HUES64 (cell line): ENCODE measurements at regions not wholly inside any gene's neighbourhood (a gene's known extent, or its start where the extent isn't known, plus 50 kb on each side); places are given as distances from the start of the nearest gene placed in this dataset.
"Not testable (repeated sequence)": the region's sequence is repeated elsewhere in the genome, so short reads cannot be mapped to it uniquely, and the experiment has no call there.

Experiments
- H3K27ac ChIP-seq: 2 replicates; pipeline ENCODE4 v1.7.0; 2013; ENCODE audit warnings: low read depth, low read length, inconsistent platforms
- H3K27me3 ChIP-seq: 2 replicates; pipeline ENCODE4 v1.6.1; 2013; ENCODE audit warnings: mild to moderate bottlenecking, low read length; ENCODE audit not compliant: insufficient read depth
- H3K36me3 ChIP-seq: 2 replicates; pipeline ENCODE4 v1.6.1; 2013; ENCODE audit warnings: mild to moderate bottlenecking, low read length; ENCODE audit not compliant: insufficient read depth
- H3K4me1 ChIP-seq: 2 replicates; pipeline ENCODE4 v1.6.1; 2013; ENCODE audit warnings: mild to moderate bottlenecking, low read length, moderate library complexity; ENCODE audit not compliant: insufficient read depth
- H3K4me3 ChIP-seq: 2 replicates; pipeline ENCODE4 v1.5.1; 2013; ENCODE audit warnings: mild to moderate bottlenecking, low read length, moderate library complexity
- H3K9ac ChIP-seq: 2 replicates; pipeline ENCODE4 v1.6.1; 2013; ENCODE audit warnings: mild to moderate bottlenecking, low read depth, low read length
- H3K9me3 ChIP-seq: 2 replicates; pipeline ENCODE4 v1.6.1; 2013; ENCODE audit warnings: low read depth, low read length; ENCODE audit not compliant: insufficient read depth
- WGBS: fragments of 150-250, 120-280 bp; methylation state at CpG from one replicate; pipeline ENCODE4 v1.1.7; 2013; ENCODE audit warnings: missing lambda C conversion rate; 5-methylcytosine and 5-hydroxymethylcytosine counted together

DNA sequence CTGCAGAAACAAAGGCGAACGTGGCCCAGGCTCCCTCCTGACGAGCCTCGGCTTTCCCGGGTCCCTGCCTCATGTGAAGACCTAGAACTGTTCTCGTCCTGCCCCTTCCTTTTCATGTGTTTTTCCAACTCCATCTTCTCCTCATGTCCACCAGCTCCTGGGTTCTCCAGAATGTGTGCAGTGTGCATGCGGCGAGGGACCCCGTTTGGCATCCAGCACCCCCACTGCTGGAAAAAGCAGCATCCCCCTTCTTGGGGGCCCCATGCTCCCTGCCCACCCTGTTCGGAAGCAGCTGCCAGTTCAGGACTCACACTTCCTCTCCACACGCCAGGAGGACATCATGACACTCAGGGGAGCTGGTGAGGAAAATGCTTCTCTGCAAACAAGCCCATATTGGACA lies 313.5 kb downstream of the BRD1 start:
- no peak overlapping the region for H3K9ac ChIP-seq
- H3K27me3 ChIP-seq, result no peaks in the 10 kb centered on the region
- H3K27ac ChIP-seq, result no peak overlapping the region
- 95% methylated on average over 11 of the region's 11 CpGs for WGBS
- peaks cover 5% of the 10 kb centered on the region; the same call in 1 of the 2 replicates for H3K9me3 ChIP-seq
- peaks cover 28% of the 10 kb centered on the region for H3K4me1 ChIP-seq
- H3K36me3 ChIP-seq, result no peaks in the 10 kb centered on the region
- no peak overlapping the region for H3K4me3 ChIP-seq

DNA sequence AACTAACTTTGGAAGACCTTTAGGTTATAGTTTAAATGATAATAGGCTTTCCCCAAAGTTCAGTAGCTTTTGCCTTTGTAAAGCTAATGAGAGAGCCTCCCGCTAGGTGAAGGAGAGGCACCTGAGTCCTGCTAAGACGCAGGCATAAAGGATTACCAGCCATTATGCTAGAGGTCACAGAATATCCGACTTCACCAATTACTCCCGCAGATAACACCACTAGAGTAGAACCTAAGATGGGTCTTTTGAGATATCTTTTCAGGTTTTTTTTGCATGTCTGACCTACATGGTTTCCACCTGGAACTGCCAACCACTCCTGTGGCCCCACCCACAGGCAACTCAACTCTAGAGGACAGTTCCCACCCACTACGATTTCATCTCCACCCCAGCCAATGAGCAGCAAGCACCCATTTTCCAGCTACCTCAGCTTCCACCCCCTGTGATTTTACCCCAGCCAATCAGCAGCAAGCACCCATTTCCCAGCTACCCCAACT lies 314.3 kb downstream of the BRD1 start:
- Histone ChIP-seq H3K4me3 (peak overlapping the region; percentile 34; the same call in 1 of the 2 replicates), H3K9ac (no peak overlapping the region), H3K4me1 (peaks cover 28% of the 10 kb centered on the region), H3K27me3 (no peaks in the 10 kb centered on the region), H3K9me3 (peaks cover 5% of the 10 kb centered on the region; the same call in 1 of the 2 replicates), H3K36me3 (no peaks in the 10 kb centered on the region), H3K27ac (peak overlapping the region; percentile 89; the same call in 1 of the 2 replicates)
- WGBS, result 38% methylated on average over 5 of the region's 5 CpGs

GRCh38 chr22:49512487-49513165 lies 315.0 kb downstream of the BRD1 start:
- peaks cover 28% of the 10 kb centered on the region for H3K4me1 ChIP-seq
- H3K27ac ChIP-seq, result peak overlapping the region; percentile 89; the same call in 1 of the 2 replicates
- no peaks in the 10 kb centered on the region for H3K36me3 ChIP-seq
- no peaks in the 10 kb centered on the region for H3K27me3 ChIP-seq
- 75% methylated on average over 13 of the region's 13 CpGs for WGBS
- H3K9me3 ChIP-seq, result peaks cover 5% of the 10 kb centered on the region; the same call in 1 of the 2 replicates
- H3K4me3 ChIP-seq, result peak overlapping the region; percentile 34
- H3K9ac ChIP-seq, result peak overlapping the region; percentile 30; the same call in 1 of the 2 replicates

GRCh38 chr22:49511393-49512189 lies 316.1 kb downstream of the BRD1 start:
- not testable (repeated sequence) for H3K27me3 ChIP-seq, H3K9ac ChIP-seq, H3K27ac ChIP-seq

GRCh38 chr22:49510718-49511117 lies 317.0 kb downstream of the BRD1 start:
- no peak overlapping the region for H3K4me3 ChIP-seq
- no CpG with 5 or more reads among the region's 1 CpG for WGBS

More at GRCh38 chr22:49511393-49512189, 316.1 kb downstream of the BRD1 start:
- not testable (repeated sequence) for H3K36me3 ChIP-seq, H3K9me3 ChIP-seq, H3K4me3 ChIP-seq
- peaks cover 28% of the 10 kb centered on the region for H3K4me1 ChIP-seq
- WGBS, result over 99% methylated on average over 5 of the region's 5 CpGs

GRCh38 chr22:49509016-49509415 lies 318.7 kb downstream of the BRD1 start:
- Histone ChIP-seq H3K9me3 (peaks cover 5% of the 10 kb centered on the region; the same call in 1 of the 2 replicates), H3K27me3 (no peaks in the 10 kb centered on the region)
- 93% methylated on average over 7 of the region's 7 CpGs for WGBS

More at GRCh38 chr22:49510718-49511117, 317.0 kb downstream of the BRD1 start:
- Histone ChIP-seq H3K9me3 (peaks cover 5% of the 10 kb centered on the region; the same call in 1 of the 2 replicates), H3K9ac (no peak overlapping the region), H3K27me3 (no peaks in the 10 kb centered on the region), H3K27ac (no peak overlapping the region), H3K36me3 (no peaks in the 10 kb centered on the region), H3K4me1 (peaks cover 28% of the 10 kb centered on the region)

DNA sequence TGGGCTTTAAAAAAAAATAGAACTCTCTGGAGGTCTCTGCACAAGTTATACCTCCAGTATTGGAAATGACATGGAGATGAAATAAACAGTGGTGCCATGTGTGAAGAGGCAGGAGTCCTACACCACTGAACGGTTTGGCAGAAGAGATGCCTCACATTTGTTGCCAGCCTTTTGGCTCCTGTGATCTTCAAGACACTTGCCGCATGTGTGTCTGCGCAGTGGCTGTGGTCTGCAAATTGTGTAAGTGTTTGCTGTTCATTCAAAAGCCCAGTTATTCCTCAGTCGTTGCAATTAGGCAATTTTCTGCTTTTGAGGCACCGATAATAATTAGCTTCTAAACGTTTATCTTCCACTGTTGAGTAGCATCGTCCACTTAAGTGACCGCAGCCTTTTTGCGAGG lies 319.1 kb downstream of the BRD1 start:
- 96% methylated on average over 9 of the region's 9 CpGs for WGBS
- Histone ChIP-seq H3K4me1 (peaks cover 16% of the 10 kb centered on the region), H3K27me3 (no peaks in the 10 kb centered on the region), H3K9me3 (peaks cover 5% of the 10 kb centered on the region; the same call in 1 of the 2 replicates), H3K27ac (no peak overlapping the region), H3K36me3 (no peaks in the 10 kb centered on the region), H3K4me3 (no peak overlapping the region), H3K9ac (no peak overlapping the region)

More at GRCh38 chr22:49509016-49509415, 318.7 kb downstream of the BRD1 start:
- Histone ChIP-seq H3K36me3 (no peaks in the 10 kb centered on the region), H3K4me1 (peaks cover 21% of the 10 kb centered on the region), H3K4me3 (no peak overlapping the region), H3K27ac (no peak overlapping the region), H3K9ac (no peak overlapping the region)

DNA sequence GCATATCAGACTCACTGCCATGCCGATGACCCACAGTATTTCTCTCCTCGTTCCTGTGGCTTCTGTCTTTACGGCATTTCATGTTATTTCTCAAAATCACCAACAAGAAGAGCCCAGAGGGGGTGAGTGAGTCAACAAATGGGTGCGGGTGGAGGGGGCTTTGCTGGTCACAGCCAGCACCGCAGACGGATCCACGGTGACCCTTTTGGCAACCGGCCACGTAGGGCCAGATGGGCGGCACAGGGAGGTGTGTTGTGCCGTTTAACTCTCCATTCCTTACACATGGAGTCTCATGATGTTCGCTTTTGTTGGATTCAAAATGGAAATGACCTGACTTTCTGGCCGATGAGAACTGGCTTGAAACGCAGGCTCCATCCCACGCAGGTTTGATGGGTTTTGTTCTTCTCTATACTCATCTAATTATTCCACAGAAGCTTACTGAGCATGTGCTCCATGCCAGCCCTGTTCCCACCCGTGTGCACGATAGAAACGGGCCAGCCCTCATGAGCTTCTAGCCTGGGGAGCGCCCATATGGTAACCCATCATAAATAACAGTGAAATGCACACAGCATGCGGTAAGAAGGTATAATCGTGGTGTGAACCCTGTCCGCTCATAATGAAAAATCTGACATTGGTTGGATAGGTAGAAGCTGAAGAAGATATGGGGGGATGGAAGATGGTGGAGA lies 319.9 kb downstream of the BRD1 start:
- Histone ChIP-seq H3K27me3 (no peaks in the 10 kb centered on the region), H3K36me3 (no peaks in the 10 kb centered on the region), H3K9me3 (peaks cover 5% of the 10 kb centered on the region; the same call in 1 of the 2 replicates), H3K27ac (no peak overlapping the region), H3K4me3 (no peak overlapping the region), H3K4me1 (peaks cover 9% of the 10 kb centered on the region), H3K9ac (no peak overlapping the region)
- 95% methylated on average over 21 of the region's 22 CpGs for WGBS

GRCh38 chr22:49506010-49506400 lies 321.7 kb downstream of the BRD1 start:
- 92% methylated on average over 6 of the region's 6 CpGs for WGBS
- H3K9me3 ChIP-seq, result peaks cover 1% of the 10 kb centered on the region; the same call in 1 of the 2 replicates
- no peaks in the 10 kb centered on the region for H3K4me1 ChIP-seq
- H3K4me3 ChIP-seq, result no peak overlapping the region
- H3K36me3 ChIP-seq, result no peaks in the 10 kb centered on the region
- H3K9ac ChIP-seq, result no peak overlapping the region
- H3K27me3 ChIP-seq, result no peaks in the 10 kb centered on the region
- no peak overlapping the region for H3K27ac ChIP-seq

DNA sequence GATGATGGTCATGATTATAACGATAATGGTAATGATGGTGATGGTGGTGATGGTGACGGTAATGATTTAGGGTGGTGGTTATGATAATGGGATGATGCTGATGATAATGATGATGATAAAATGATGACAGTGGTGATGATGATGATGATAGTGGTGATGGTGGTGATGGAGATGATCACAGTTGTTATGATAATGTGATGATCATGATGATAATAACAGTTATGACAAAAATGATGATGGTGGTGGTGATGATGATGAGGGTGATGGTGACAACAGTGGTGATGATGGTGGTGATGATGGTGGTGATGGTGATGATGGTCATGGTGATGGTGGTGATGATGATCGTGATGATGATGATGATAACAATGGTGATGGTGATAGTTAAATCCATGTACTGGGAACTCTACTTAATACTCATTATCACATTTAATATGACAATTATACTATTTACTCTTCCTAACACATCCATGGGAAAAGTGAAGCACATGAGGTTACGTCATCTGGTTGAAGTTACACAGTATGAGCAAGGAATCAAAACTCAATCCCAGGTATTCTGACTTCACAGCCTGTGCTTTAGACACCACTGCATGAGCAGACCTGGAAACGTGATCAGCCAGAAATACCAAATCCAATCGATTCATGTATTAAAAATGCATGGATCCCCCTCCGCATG lies 322.2 kb downstream of the BRD1 start:
- Histone ChIP-seq H3K27me3 (no peaks in the 10 kb centered on the region), H3K36me3 (no peaks in the 10 kb centered on the region), H3K4me3 (no peak overlapping the region), H3K9me3 (no peaks in the 10 kb centered on the region), H3K9ac (no peak overlapping the region), H3K27ac (no peak overlapping the region), H3K4me1 (no peaks in the 10 kb centered on the region)
- 94% methylated on average over 7 of the region's 7 CpGs for WGBS
